ENCODE measurements at regions not wholly inside any gene's neighbourhood (a gene's known extent, or its start where the extent isn't known, plus 50 kb on each side); places are given as distances from the start of the nearest gene placed in this dataset.

DNA sequence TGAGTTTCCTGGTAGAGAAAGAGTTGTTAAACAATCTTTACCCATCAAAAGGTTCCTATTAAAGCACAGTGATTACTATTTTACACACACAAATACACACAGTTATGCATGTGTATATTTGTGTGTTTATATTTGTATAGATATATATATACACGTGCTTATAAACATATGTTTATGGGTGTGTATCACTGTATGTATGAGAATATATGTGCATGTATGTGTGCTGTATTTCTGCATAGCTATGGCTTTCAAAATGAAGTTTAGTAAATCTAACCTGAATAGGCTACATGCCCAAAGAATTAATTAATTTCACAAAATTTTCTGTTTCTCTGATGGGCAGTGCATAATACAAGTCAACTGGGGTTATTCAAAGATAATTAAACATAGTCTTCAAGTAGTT lies 723.1 kb upstream of the KIRREL3 start:
- Histone ChIP-seq H3K18ac (ENCODE audit: low read depth, low read length) (no peak overlapping the region), H3K14ac (replicated peaks; ENCODE audit: low read depth, low read length) (no peak overlapping the region), H2BK20ac (ENCODE audit: low read depth, low read length) (no peak overlapping the region), H3K4me1 (ENCODE audit: control insufficient read depth, insufficient read depth, low read length) (no peaks in the 10 kb centered on the region), H2AFZ (replicated peaks; ENCODE audit: low read length, poor library complexity) (no peak overlapping the region), H3K79me1 (ENCODE audit: low read depth in 1 of 2, low read length in 2 of 2) (no peaks in the 10 kb centered on the region), H4K5ac (ENCODE audit: low read depth, low read length) (no peak overlapping the region), H3K9ac (ENCODE audit: low read depth, low read length) (no peak overlapping the region), H3K27me3 (ENCODE audit: control insufficient read depth, insufficient read depth, low read length) (no peaks in the 10 kb centered on the region), H3K9me3 (ENCODE audit: control insufficient read depth, insufficient read depth, low read length) (no peaks in the 10 kb centered on the region), H2BK120ac (ENCODE audit: low read depth, low read length) (no peak overlapping the region), H3K4me2 (ENCODE audit: low read depth, low read length) (no peak overlapping the region), H3K23ac (ENCODE audit: low read depth, low read length) (no peak overlapping the region), H4K20me1 (ENCODE audit: insufficient read depth, low read length) (no peaks in the 10 kb centered on the region), H2AK5ac (ENCODE audit: low read depth, low read length) (no peak overlapping the region), H2BK5ac (ENCODE audit: low read depth, low read length, poor library complexity, severe bottlenecking) (no peak overlapping the region), H2BK15ac (ENCODE audit: low read depth, low read length) (no peak overlapping the region), H3K9me1 (ENCODE audit: insufficient read depth, low read length) (no peaks in the 10 kb centered on the region), H3K36me3 (ENCODE audit: control insufficient read depth, insufficient read depth, low read length) (no peaks in the 10 kb centered on the region), H3K4me3 (ENCODE audit: insufficient read depth, low read depth, low read length) (no peak overlapping the region), H3K4ac (ENCODE audit: low read depth, low read length) (no peak overlapping the region), H4K8ac (ENCODE audit: low read depth in 2 of 2, low read length in 2 of 2) (no peak overlapping the region), H3K27ac (ENCODE audit: insufficient read depth, low read length) (no peak overlapping the region), H3K56ac (ENCODE audit: extremely low read depth, insufficient read depth, low read length) (no peak overlapping the region), H4K91ac (ENCODE audit: insufficient read depth, low read depth, low read length) (no peak overlapping the region), H2AK9ac (replicated peaks; ENCODE audit: low read depth, low read length, poor library complexity) (no peak overlapping the region)
- no CpG with 5 or more reads among the region's 1 CpG for whole genome bisulfite sequencing, 2 experiments (ENCODE audit: extremely low coverage in 2 of 2, insufficient read length in 1 of 2)
- intact Hi-C loops (cut with micrococcal nuclease) (no loop called here), dilution Hi-C loops (cut with HindIII; ENCODE audit: low sequenced_read_pairs, unreplicated experiment) (no loop called here), in situ Hi-C loops (cut with MboI; ENCODE audit: low sequenced_read_pairs) (no loop called here)
- ATAC-seq (ENCODE audit: low read depth) (no peak), DNase-seq (no peak)
- BruUV-seq (replicated peaks), result no TSS peak
- TF ChIP-seq, protein P1, sequence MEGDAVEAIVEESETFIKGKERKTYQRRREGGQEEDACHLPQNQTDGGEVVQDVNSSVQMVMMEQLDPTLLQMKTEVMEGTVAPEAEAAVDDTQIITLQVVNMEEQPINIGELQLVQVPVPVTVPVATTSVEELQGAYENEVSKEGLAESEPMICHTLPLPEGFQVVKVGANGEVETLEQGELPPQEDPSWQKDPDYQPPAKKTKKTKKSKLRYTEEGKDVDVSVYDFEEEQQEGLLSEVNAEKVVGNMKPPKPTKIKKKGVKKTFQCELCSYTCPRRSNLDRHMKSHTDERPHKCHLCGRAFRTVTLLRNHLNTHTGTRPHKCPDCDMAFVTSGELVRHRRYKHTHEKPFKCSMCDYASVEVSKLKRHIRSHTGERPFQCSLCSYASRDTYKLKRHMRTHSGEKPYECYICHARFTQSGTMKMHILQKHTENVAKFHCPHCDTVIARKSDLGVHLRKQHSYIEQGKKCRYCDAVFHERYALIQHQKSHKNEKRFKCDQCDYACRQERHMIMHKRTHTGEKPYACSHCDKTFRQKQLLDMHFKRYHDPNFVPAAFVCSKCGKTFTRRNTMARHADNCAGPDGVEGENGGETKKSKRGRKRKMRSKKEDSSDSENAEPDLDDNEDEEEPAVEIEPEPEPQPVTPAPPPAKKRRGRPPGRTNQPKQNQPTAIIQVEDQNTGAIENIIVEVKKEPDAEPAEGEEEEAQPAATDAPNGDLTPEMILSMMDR (conservative IDR thresholded peaks at IDR 0.05; ENCODE audit: low read depth, low read length), result no peak
- TF ChIP-seq MAZ (IDR thresholded peaks at IDR 0.05; ENCODE audit: borderline replicate concordance, low read depth, low read length) (no peak), MAFK (IDR thresholded peaks at IDR 0.05; ENCODE audit: low read depth, low read length) (no peak), CHD1 (IDR thresholded peaks at IDR 0.05; ENCODE audit: low read depth, low read length) (no peak), RAD21 (IDR thresholded peaks at IDR 0.05; ENCODE audit: low read length) (no peak), NFE2L2 (IDR thresholded peaks at IDR 0.05; ENCODE audit: low read depth, low read length) (no peak), CEBPB (IDR thresholded peaks at IDR 0.05; ENCODE audit: low read depth, low read length) (no peak), POLR2A (IDR thresholded peaks at IDR 0.05; ENCODE audit: low read depth, low read length) (no peak), RFX5 (IDR thresholded peaks at IDR 0.05; ENCODE audit: low read depth, low read length) (no peak), SMC3 (IDR thresholded peaks at IDR 0.05; ENCODE audit: low read depth, low read length) (no peak), RCOR1 (IDR thresholded peaks at IDR 0.05; ENCODE audit: insufficient replicate concordance, low read length) (no peak), FOS (IDR thresholded peaks at IDR 0.05; ENCODE audit: low read depth, low read length) (no peak), MXI1 (IDR thresholded peaks at IDR 0.05; ENCODE audit: borderline replicate concordance, low read depth, low read length) (no peak), BHLHE40 (IDR thresholded peaks at IDR 0.05; ENCODE audit: low read depth, low read length) (no peak)
- TF ChIP-seq, protein P2, sequence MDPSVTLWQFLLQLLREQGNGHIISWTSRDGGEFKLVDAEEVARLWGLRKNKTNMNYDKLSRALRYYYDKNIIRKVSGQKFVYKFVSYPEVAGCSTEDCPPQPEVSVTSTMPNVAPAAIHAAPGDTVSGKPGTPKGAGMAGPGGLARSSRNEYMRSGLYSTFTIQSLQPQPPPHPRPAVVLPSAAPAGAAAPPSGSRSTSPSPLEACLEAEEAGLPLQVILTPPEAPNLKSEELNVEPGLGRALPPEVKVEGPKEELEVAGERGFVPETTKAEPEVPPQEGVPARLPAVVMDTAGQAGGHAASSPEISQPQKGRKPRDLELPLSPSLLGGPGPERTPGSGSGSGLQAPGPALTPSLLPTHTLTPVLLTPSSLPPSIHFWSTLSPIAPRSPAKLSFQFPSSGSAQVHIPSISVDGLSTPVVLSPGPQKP (IDR thresholded peaks at IDR 0.05; ENCODE audit: borderline replicate concordance, low read depth, low read length), result no peak
- TF ChIP-seq, protein P3, sequence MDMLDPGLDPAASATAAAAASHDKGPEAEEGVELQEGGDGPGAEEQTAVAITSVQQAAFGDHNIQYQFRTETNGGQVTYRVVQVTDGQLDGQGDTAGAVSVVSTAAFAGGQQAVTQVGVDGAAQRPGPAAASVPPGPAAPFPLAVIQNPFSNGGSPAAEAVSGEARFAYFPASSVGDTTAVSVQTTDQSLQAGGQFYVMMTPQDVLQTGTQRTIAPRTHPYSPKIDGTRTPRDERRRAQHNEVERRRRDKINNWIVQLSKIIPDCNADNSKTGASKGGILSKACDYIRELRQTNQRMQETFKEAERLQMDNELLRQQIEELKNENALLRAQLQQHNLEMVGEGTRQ (IDR thresholded peaks at IDR 0.05; ENCODE audit: low read depth, low read length), result no peak
- POLR2A ChIA-PET (ENCODE audit: unreplicated experiment), result no interaction called here
- CTCF ChIA-PET, result no interaction called here
